ENCODE measurements at regions not wholly inside any gene's neighbourhood (a gene's known extent, or its start where the extent isn't known, plus 50 kb on each side); places are given as distances from the start of the nearest gene placed in this dataset.

- H3K27ac ChIP-seq (ENCODE audit: insufficient read length, low read depth, low read length), result no peak overlapping the region
- no peak overlapping the region for H2BK15ac ChIP-seq (ENCODE audit: low read depth, low read length)
- no peak overlapping the region for H2BK120ac ChIP-seq (ENCODE audit: low read depth, low read length, poor library complexity, severe bottlenecking)
- H3K9me3 Mint-ChIP-seq, result peaks cover 7 to 8% of the 10 kb centered on the region in 2 experiments
- H2BK20ac ChIP-seq (ENCODE audit: low read depth, low read length, poor library complexity, severe bottlenecking), result no peak overlapping the region
- TF ChIP-seq CTCF (conservative IDR thresholded peaks at IDR 0.05), result no peak
- H3K4me2 ChIP-seq (ENCODE audit: insufficient read depth, insufficient read length, low read length), result no peak overlapping the region
- no peak overlapping the region for H4K5ac ChIP-seq (ENCODE audit: insufficient read length, low read depth, low read length)
- no peak overlapping the region for H2BK12ac ChIP-seq (ENCODE audit: insufficient read length, low read depth, low read length)
- peaks cover 5% of the 10 kb centered on the region for H3K9me3 ChIP-seq (ENCODE audit: control insufficient read depth, low read depth, low read length)
- H3K56ac ChIP-seq (ENCODE audit: insufficient read length, low read depth, low read length), result no peak overlapping the region
- H2AK5ac ChIP-seq (ENCODE audit: insufficient read length, low read length), result no peak overlapping the region
- no peak overlapping the region for H3T11ph ChIP-seq (ENCODE audit: low read length)
- no peaks in the 10 kb centered on the region for H3K79me2 ChIP-seq (ENCODE audit: insufficient read depth, low read length)
- no peak overlapping the region for H3K4me3 Mint-ChIP-seq
- no peak overlapping the region for H2BK5ac ChIP-seq (ENCODE audit: insufficient read length, low read length)
- no peak overlapping the region for H4K8ac ChIP-seq (replicated peaks; ENCODE audit: insufficient read length, low read depth, low read length)
- H4K20me1 ChIP-seq (ENCODE audit: control insufficient read depth, insufficient read depth, insufficient read length), result no peaks in the 10 kb centered on the region
- no peaks in the 10 kb centered on the region for H3K23me2 ChIP-seq (ENCODE audit: insufficient read length, low read depth, low read length, poor library complexity, severe bottlenecking)
- H3K36me3 Mint-ChIP-seq (ENCODE audit: insufficient read depth in 1 of 3, low read depth in 3 of 3), result peaks cover 0 to 4% (median 3%) of the 10 kb centered on the region in 3 experiments; a peak in 3 of 7 replicates
- no peak overlapping the region for H3K27ac Mint-ChIP-seq
- H3K14ac ChIP-seq (ENCODE audit: insufficient read depth, low read length), result no peak overlapping the region
- no peak overlapping the region for H3K4ac ChIP-seq (ENCODE audit: low read depth, low read length)
- WGBS (ENCODE audit: extremely low coverage, insufficient read length, low lambda C conversion rate), result no CpG with 5 or more reads among the region's 4 CpGs
- peaks cover 9% of the 10 kb centered on the region for H3K27me3 Mint-ChIP-seq (ENCODE audit: low read depth)
- no peak overlapping the region for H2AFZ ChIP-seq (ENCODE audit: low read length)
- peaks cover 4% of the 10 kb centered on the region; the same call in 1 of the 2 replicates for H3K4me1 ChIP-seq (ENCODE audit: insufficient read depth, low read length)
- DNase-seq, result no peak
- no peak overlapping the region for H4K91ac ChIP-seq (ENCODE audit: insufficient read length, low read depth, low read length)
- no peak overlapping the region for H3K9ac ChIP-seq (ENCODE audit: extremely low read depth, insufficient read length, low read length)
- no peak overlapping the region for H3K18ac ChIP-seq (ENCODE audit: insufficient read length, low read depth, low read length)
- no peaks in the 10 kb centered on the region for H3K79me1 ChIP-seq (ENCODE audit: insufficient read depth, low read depth, low read length, poor library complexity, severe bottlenecking)
- H3K23ac ChIP-seq (ENCODE audit: insufficient read length, low read depth, low read length), result no peak overlapping the region
- H3K4me1 Mint-ChIP-seq, result peaks cover 11 to 12% of the 10 kb centered on the region in 2 experiments
- H3K27me3 ChIP-seq (ENCODE audit: insufficient read depth, low read length), result no peaks in the 10 kb centered on the region
Measured at GRCh38 chr16:80913397-80913796, 93.3 kb downstream of the CMC2 start.
